CD4-positive, alpha-beta T cell (primary cell): ENCODE measurements at regions not wholly inside any gene's neighbourhood (a gene's known extent, or its start where the extent isn't known, plus 50 kb on each side); places are given as distances from the start of the nearest gene placed in this dataset.

Experiments used
- ATAC-seq: fragments of 200-7000 bp; cut with Tn5 transposase; one replicate; pipeline ENCODE4 v1.10.0; 2022; ENCODE audit warnings: mild to moderate bottlenecking; ENCODE audit not compliant: poor library complexity
- CTCF ChIA-PET: fragments of 350-600 bp; sonication (Branson Sonifier 250); formaldehyde crosslinking; loops from one replicate; lab custom pipeline; 2021; ENCODE audit warnings: antibody characterized with exemption, inconsistent platforms; lab: Charles Lee
- POLR2A ChIA-PET: fragments of 350-600 bp; sonication (Branson Sonifier 250); formaldehyde crosslinking; loops from one replicate; lab custom pipeline; 2021; ENCODE audit warnings: antibody characterized with exemption, inconsistent platforms; lab: Charles Lee
- DNase-seq, 14 experiments: peaks; one replicate each; pipeline ENCODE4 v3.0.0-alpha.2; 2013 to 2020; ENCODE audit warnings: mixed read lengths in 2 of 14
- H3K27ac ChIP-seq, 2 donors: one replicate each; pipeline versions ENCODE4 v1.5.1 to v1.7.0; 2013; ENCODE audit warnings: low read length in 2 of 2, low read depth in 1 of 2, mild to moderate bottlenecking in 1 of 2
- H3K27me3 ChIP-seq, 2 experiments: 1 replicate in 1 of 2; 2 replicates in 1 of 2; pipeline versions ENCODE4 v1.6.1 to v1.7.0; 2013; ENCODE audit warnings: low read length in 2 of 2, control low read depth in 1 of 2, mild to moderate bottlenecking in 1 of 2, moderate library complexity in 1 of 2; ENCODE audit not compliant: insufficient read depth in 2 of 2, control insufficient read depth in 1 of 2
- H3K36me3 ChIP-seq: one replicate; pipeline ENCODE4 v1.6.1; 2013; ENCODE audit warnings: low read length, control low read depth; ENCODE audit not compliant: insufficient read depth
- H3K4me1 ChIP-seq: one replicate; pipeline ENCODE4 v1.6.1; 2013; ENCODE audit warnings: low read length, control low read depth; ENCODE audit not compliant: insufficient read depth
- H3K4me3 ChIP-seq: one replicate; pipeline ENCODE4 v1.5.1; 2013; ENCODE audit warnings: mild to moderate bottlenecking, low read length, moderate library complexity
- H3K9me3 ChIP-seq, 2 experiments: 1 replicate in 1 of 2; 2 replicates in 1 of 2; pipeline versions ENCODE4 v1.6.1 to v1.7.0; 2013; ENCODE audit warnings: low read length in 2 of 2, mild to moderate bottlenecking in 2 of 2, control low read depth in 1 of 2, moderate library complexity in 1 of 2; ENCODE audit not compliant: control insufficient read depth in 1 of 2, insufficient read depth in 1 of 2
- H3K27ac Mint-ChIP-seq: one replicate; pipeline ENCODE4 v1.8.0; 2020; ENCODE audit warnings: mixed read lengths
- H3K27me3 Mint-ChIP-seq: one replicate; pipeline ENCODE4 v1.8.0; 2021; ENCODE audit warnings: mixed read lengths
- H3K36me3 Mint-ChIP-seq: one replicate; pipeline ENCODE4 v1.8.0; 2021; ENCODE audit warnings: low read depth, mixed read lengths
- H3K4me1 Mint-ChIP-seq: one replicate; pipeline ENCODE4 v1.8.0; 2021; ENCODE audit warnings: low read depth, mixed read lengths
- H3K4me3 Mint-ChIP-seq: one replicate; pipeline ENCODE4 v1.8.0; 2020; ENCODE audit warnings: mild to moderate bottlenecking, mixed read lengths
- H3K9me3 Mint-ChIP-seq: one replicate; pipeline ENCODE4 v1.8.0; 2020; ENCODE audit warnings: mixed read lengths
- CTCF ChIP-seq: fragments of 200-600 bp; IDR thresholded peaks from one replicate; pipeline ENCODE4 v1.8.0; 2022; ENCODE audit warnings: antibody characterized with exemption, mild to moderate bottlenecking
- intact Hi-C, 2 experiments: fragments of 100-400 bp; cut with DNase I in 1 of 2; cut with micrococcal nuclease in 1 of 2; formaldehyde crosslinking; loops; one replicate each; pipeline versions ENCODE4 v1.15.1 to v1.9.0; 2023 to 2025; cut with DNase I, micrococcal nuclease

- CTCF ChIA-PET = no interaction called here
- TF ChIP-seq CTCF = no peak
- H3K27me3 ChIP-seq = no peaks in the 10 kb centered on the region
- no peaks in the 10 kb centered on the region for H3K4me1 Mint-ChIP-seq
- no peaks in the 10 kb centered on the region for H3K36me3 Mint-ChIP-seq
- no peaks in the 10 kb centered on the region for H3K36me3 ChIP-seq
- H3K27ac Mint-ChIP-seq = no peak overlapping the region
- H3K9me3 Mint-ChIP-seq = no peaks in the 10 kb centered on the region
- POLR2A ChIA-PET = no interaction called here
- DNase-seq (no peak), ATAC-seq (no peak)
- H3K9me3 ChIP-seq = no peaks in the 10 kb centered on the region
- no peak overlapping the region for H3K4me3 ChIP-seq
- H3K4me3 Mint-ChIP-seq = no peak overlapping the region
- H3K4me1 ChIP-seq = no peaks in the 10 kb centered on the region
- intact Hi-C loops = no loop called here
- H3K27ac ChIP-seq = no peak overlapping the region
- no peaks in the 10 kb centered on the region for H3K27me3 Mint-ChIP-seq
Observed at GRCh38 chr6:120960761-120961160, 373.5 kb downstream of the TBC1D32 start.

GRCh38 chr6:120954111-120954510, 380.2 kb downstream of the TBC1D32 start:
- TF ChIP-seq CTCF = no peak
- H3K36me3 ChIP-seq = no peaks in the 10 kb centered on the region
- no peaks in the 10 kb centered on the region for H3K4me1 ChIP-seq
- ChIA-PET CTCF (no interaction called here), POLR2A (no interaction called here)
- Mint-ChIP-seq H3K4me1 (no peaks in the 10 kb centered on the region), H3K9me3 (no peaks in the 10 kb centered on the region), H3K4me3 (no peak overlapping the region), H3K27me3 (no peaks in the 10 kb centered on the region), H3K36me3 (no peaks in the 10 kb centered on the region), H3K27ac (no peak overlapping the region)
- H3K27ac ChIP-seq = no peak overlapping the region
- no peaks in the 10 kb centered on the region for H3K27me3 ChIP-seq
- no peak overlapping the region for H3K4me3 ChIP-seq
- H3K9me3 ChIP-seq = no peaks in the 10 kb centered on the region
- intact Hi-C loops = no loop called here
- DNase-seq = no peak
- no peak for ATAC-seq

- Mint-ChIP-seq H3K9me3 (no peaks in the 10 kb centered on the region), H3K27ac (no peak overlapping the region), H3K27me3 (no peaks in the 10 kb centered on the region), H3K36me3 (no peaks in the 10 kb centered on the region), H3K4me3 (no peak overlapping the region), H3K4me1 (no peaks in the 10 kb centered on the region)
- no peaks in the 10 kb centered on the region for H3K27me3 ChIP-seq
- H3K9me3 ChIP-seq = no peaks in the 10 kb centered on the region
- no peak for DNase-seq
- H3K36me3 ChIP-seq = no peaks in the 10 kb centered on the region
- ChIA-PET CTCF (no interaction called here), POLR2A (no interaction called here)
- H3K27ac ChIP-seq = no peak overlapping the region
- intact Hi-C loops = no loop called here
- no peak for TF ChIP-seq CTCF
- no peaks in the 10 kb centered on the region for H3K4me1 ChIP-seq
- ATAC-seq = no peak
- no peak overlapping the region for H3K4me3 ChIP-seq
Observed at GRCh38 chr6:120951258-120951657, 383.0 kb downstream of the TBC1D32 start.
